ENCODE measurements at regions not wholly inside any gene's neighbourhood (a gene's known extent, or its start where the extent isn't known, plus 50 kb on each side); places are given as distances from the start of the nearest gene placed in this dataset.
"Not testable (repeated sequence)": the region's sequence is repeated elsewhere in the genome, so short reads cannot be mapped to it uniquely, and the experiment has no call there.

DNA sequence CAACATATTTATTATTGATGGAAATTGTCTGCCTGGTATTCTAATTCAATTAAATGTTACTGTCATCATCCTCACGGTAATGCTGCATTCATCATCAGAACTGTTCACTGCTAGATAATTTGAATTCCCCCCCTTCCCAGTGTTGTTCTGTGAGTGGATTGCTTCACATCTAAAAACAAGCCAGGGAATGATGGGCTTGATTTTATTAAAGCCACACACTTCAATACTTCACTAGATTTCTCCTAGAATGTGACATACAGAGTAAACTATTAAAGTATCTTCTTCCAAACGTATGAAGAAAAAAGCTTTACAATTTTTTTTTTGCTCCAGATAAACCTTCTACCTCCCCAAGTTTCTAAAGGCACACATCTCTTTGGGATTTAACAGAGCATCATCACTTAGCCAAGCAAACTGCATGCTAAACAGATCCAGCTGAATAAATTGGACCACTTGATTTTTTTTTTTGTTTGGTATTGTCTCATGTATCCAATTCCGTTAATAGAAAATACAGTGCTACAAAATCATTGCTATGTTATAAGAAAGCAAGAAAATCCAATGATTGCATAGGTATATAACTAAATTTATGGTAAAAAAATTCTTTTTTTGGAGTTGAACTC is 692.4 kb downstream of the MTRR start:
- Mint-ChIP-seq H3K36me3 (ENCODE audit: low read depth) (no peaks in the 10 kb centered on the region), H3K4me1 (no peaks in the 10 kb centered on the region), H3K27ac (no peak overlapping the region), H3K4me3 (no peak overlapping the region), H3K27me3 (no peaks in the 10 kb centered on the region), H3K9me3 (no peaks in the 10 kb centered on the region)
- no peak for DNase-seq
- intact Hi-C loops (cut with micrococcal nuclease): no loop called here

DNA sequence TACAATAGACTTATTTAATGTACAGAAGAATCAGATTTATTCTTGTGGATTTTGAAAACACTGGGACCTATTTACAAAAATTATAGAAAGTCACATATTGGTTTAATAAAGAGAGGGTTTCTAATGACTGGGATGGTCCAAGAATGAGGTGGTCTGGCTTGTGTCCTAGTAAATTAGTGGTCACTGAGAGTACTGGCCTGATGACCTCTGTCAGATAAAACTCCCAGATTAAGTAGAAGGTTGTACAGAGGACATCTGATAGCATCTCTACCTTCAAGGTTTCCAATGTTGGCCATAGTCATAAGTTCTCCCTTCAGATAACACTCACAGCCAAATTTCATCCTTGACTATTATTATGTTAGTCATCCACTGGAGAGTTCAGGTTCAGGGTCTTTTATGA is 692.9 kb downstream of the MTRR start:
- intact Hi-C loops (cut with micrococcal nuclease): no loop called here
- Mint-ChIP-seq H3K9me3 (no peaks in the 10 kb centered on the region), H3K36me3 (ENCODE audit: low read depth) (no peaks in the 10 kb centered on the region), H3K27ac (no peak overlapping the region), H3K27me3 (no peaks in the 10 kb centered on the region), H3K4me1 (no peaks in the 10 kb centered on the region), H3K4me3 (no peak overlapping the region)
- no peak for DNase-seq

DNA sequence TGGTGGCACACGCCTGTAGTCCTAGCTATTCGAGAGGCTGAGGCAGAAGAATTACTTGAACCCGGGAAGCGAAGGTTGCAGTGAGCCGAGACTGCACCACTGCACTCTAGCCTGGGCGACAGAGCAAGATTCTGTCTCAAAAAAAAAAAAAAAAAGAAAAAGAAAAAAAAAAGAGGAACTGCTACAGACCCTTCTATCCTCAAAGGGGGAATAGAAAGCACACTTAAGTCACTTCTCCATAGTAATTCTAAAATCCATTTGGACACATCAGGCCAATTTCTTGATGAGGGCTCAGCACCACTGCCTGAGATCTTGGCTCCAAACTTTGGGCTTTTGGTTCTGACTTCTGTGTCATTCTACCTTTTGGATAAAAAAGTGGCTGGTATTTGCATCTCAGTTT is 694.6 kb downstream of the MTRR start:
- H3K36me3 Mint-ChIP-seq (ENCODE audit: low read depth); H3K27me3 Mint-ChIP-seq; H3K4me1 Mint-ChIP-seq; H3K9me3 Mint-ChIP-seq; H3K4me3 Mint-ChIP-seq; DNase-seq; intact Hi-C loops (cut with micrococcal nuclease); H3K27ac Mint-ChIP-seq: not testable (repeated sequence)

DNA sequence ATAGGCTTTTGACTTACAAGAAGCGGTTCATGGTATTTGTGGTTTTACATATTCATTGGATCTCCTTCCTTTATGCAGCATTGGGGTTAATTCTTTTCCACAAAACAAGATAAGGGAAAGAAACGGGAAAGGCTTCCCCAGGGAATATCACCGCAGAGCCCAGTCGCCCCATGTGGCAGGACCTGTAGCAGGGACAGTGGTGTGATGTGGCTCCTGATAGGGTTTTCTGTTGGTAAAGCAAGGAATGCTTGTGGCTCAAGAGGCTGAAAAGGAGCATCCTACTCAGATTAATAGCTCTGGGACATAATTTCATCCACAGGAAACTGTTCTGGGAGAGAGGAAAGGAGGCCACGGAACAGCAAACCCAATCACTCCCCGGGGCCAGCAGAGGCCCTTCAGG is 699.9 kb downstream of the MTRR start:
- Mint-ChIP-seq H3K4me1 (no peaks in the 10 kb centered on the region), H3K36me3 (ENCODE audit: low read depth) (no peaks in the 10 kb centered on the region), H3K27me3 (no peaks in the 10 kb centered on the region), H3K27ac (no peak overlapping the region), H3K9me3 (no peaks in the 10 kb centered on the region), H3K4me3 (no peak overlapping the region)
- no peak for DNase-seq
- intact Hi-C loops (cut with micrococcal nuclease): no loop called here

DNA sequence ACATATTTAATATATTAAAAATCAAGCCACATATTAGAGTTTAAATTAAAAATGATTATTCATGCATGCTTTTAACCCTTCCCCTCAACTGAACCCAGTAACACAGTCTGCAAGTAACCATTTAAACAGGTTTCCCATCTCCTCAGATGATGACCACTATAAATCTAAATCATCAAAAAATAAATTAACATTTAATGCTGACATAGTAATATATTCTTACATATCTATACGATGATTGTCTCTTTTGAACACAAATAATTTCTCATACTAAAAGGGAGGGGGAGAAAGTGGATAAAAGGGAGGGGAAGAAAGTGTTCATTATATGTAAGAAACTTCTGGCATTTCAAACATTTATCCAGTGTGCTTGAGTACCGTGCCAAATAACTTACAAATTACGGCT is 701.6 kb downstream of the MTRR start:
- no peaks in the 10 kb centered on the region for H3K4me1 Mint-ChIP-seq
- no peaks in the 10 kb centered on the region for H3K9me3 Mint-ChIP-seq
- no peaks in the 10 kb centered on the region for H3K36me3 Mint-ChIP-seq (ENCODE audit: low read depth)
- DNase-seq: no peak
- no peak overlapping the region for H3K27ac Mint-ChIP-seq
- no peak overlapping the region for H3K4me3 Mint-ChIP-seq
- H3K27me3 Mint-ChIP-seq: no peaks in the 10 kb centered on the region
- intact Hi-C loops (cut with micrococcal nuclease): no loop called here

DNA sequence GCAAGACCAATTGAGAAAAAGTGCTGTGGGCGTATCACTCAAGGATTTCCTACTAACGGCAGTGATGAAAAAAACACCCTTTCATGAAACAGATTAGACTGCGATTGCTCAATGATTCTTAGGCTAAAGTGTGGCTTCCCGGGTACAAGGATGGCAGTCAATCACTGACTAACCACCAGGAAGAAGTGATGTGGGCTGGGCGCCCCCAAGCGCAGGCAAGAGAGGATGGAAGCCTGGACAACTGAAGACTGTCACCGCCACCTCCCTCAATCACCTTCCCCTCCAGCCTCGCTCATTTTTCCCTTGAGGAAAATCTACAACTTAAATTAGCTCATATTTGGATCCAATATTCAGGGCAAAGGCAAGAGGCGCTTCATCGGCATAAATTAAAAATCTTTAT is 707.2 kb downstream of the MTRR start:
- DNase-seq: no peak
- H3K36me3 Mint-ChIP-seq (ENCODE audit: low read depth): no peaks in the 10 kb centered on the region
- no peak overlapping the region for H3K4me3 Mint-ChIP-seq
- no peaks in the 10 kb centered on the region for H3K4me1 Mint-ChIP-seq
- peaks cover under 1% of the 10 kb centered on the region for H3K9me3 Mint-ChIP-seq
- H3K27ac Mint-ChIP-seq: no peak overlapping the region
- no peaks in the 10 kb centered on the region for H3K27me3 Mint-ChIP-seq
- intact Hi-C loops (cut with micrococcal nuclease): no loop called here

DNA sequence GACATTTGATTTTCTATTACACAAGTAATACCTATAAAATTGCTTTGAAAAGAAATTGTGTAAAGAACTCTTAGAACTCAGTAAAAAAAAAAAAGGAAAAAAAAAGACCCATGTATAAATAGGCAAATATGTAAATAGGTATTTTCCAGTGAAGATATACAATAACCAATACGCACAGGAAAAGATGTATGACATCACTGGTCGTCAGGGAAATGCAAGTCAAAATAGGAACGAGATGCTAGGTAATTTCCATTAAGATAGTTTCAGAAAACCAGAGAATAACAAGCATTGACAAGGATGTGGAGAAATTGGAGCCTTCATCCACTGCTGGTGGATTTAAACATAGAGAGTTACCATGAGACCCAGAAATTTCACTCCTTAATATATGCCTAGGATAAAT is 708.8 kb downstream of the MTRR start:
- no peaks in the 10 kb centered on the region for H3K4me1 Mint-ChIP-seq
- no peaks in the 10 kb centered on the region for H3K36me3 Mint-ChIP-seq (ENCODE audit: low read depth)
- intact Hi-C loops (cut with micrococcal nuclease): no loop called here
- H3K27ac Mint-ChIP-seq: no peak overlapping the region
- H3K9me3 Mint-ChIP-seq: peaks cover 3% of the 10 kb centered on the region
- no peaks in the 10 kb centered on the region for H3K27me3 Mint-ChIP-seq
- H3K4me3 Mint-ChIP-seq: no peak overlapping the region
- DNase-seq: no peak

DNA sequence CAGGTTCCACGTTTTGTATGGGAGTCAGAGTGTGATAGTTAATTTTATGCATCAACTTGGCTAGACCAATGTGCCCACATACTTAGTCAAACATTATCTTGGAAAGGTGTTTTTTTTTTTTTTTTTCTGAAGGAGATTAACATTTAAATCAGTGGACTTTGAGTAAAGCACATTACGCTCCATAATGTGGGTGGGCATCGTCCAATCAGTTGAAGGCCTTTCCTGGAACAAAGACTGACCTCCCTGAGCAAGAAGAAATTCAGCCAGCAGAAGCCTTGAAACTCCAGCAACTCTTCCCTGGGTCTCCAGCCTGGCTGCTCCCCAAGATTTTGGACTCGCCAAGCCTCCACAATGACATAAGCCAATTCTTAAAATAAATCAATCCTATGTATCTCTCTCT is 711.4 kb downstream of the MTRR start:
- H3K27me3 Mint-ChIP-seq: no peaks in the 10 kb centered on the region
- H3K9me3 Mint-ChIP-seq: peaks cover 3% of the 10 kb centered on the region
- intact Hi-C loops (cut with micrococcal nuclease): no loop called here

DNA sequence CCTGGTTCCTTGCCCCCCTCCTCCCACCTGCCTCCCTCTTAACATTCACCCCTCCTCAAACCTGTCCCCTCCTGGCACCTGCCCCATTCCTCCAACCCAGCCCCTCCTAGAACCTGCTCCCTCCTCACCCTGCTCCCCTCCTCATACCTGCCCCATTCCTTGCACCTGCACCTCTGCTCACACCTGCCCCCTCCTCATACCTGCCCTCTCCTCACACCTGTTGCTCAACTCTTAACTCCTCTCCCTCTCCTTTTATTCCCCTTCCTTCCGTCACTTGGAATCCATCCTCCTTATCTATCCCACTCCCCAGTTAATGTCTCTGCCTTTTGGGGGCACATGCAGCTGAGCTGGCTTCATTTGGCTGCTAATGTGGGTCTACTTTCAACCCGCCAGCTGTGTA is 712.1 kb downstream of the MTRR start:
- intact Hi-C loops (cut with micrococcal nuclease): no loop called here
- Mint-ChIP-seq H3K4me1 (no peaks in the 10 kb centered on the region), H3K9me3 (peaks cover 3% of the 10 kb centered on the region), H3K27me3 (no peaks in the 10 kb centered on the region), H3K36me3 (ENCODE audit: low read depth) (no peaks in the 10 kb centered on the region), H3K4me3 (no peak overlapping the region), H3K27ac (no peak overlapping the region)
- no peak for DNase-seq

More for the DNA sequence above, 711.4 kb downstream of the MTRR start:
- H3K4me3 Mint-ChIP-seq: no peak overlapping the region
- H3K36me3 Mint-ChIP-seq (ENCODE audit: low read depth): no peaks in the 10 kb centered on the region
- no peaks in the 10 kb centered on the region for H3K4me1 Mint-ChIP-seq
- H3K27ac Mint-ChIP-seq: no peak overlapping the region
- DNase-seq: peak; percentile 12

DNA sequence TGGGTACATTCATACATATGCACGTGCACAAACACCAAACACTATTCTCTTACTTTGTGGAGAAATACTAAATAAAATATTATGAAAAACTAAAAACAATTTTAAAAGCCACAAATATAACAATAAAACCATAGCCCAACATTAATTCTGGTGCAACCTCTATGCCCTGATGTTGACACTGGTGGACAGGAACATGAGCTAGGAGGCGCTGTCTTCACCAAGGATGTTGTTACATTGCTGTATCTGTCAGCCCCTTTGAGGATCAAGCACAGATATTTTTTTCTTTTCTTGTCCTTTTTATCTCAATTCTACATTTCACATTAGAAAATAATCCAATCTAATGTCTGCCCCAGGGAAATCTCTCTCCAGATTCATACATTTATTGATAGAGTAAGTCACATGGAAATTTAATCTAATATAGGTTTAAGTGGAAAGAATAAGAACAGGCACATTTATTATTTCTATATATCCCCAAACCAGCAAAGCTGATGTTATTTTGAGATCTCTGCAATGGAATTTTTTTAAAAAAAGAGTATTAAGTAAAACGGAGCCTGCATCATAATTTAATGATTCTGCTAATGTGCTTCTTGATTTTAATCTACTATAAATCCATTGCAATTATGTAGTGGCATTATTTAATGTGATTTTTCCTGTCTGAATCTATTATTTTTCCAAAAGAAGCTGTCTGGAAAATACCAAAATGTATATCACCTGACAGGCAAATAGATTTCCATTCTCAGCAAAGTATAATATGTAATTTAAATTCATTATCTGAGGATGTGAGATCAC is 716.5 kb downstream of the MTRR start:
- Mint-ChIP-seq H3K4me1 (no peaks in the 10 kb centered on the region), H3K27ac (no peak overlapping the region), H3K9me3 (peaks cover 3% of the 10 kb centered on the region), H3K4me3 (no peak overlapping the region), H3K36me3 (ENCODE audit: low read depth) (no peaks in the 10 kb centered on the region), H3K27me3 (no peaks in the 10 kb centered on the region)
- DNase-seq: no peak
- intact Hi-C loops (cut with micrococcal nuclease): no loop called here

DNA sequence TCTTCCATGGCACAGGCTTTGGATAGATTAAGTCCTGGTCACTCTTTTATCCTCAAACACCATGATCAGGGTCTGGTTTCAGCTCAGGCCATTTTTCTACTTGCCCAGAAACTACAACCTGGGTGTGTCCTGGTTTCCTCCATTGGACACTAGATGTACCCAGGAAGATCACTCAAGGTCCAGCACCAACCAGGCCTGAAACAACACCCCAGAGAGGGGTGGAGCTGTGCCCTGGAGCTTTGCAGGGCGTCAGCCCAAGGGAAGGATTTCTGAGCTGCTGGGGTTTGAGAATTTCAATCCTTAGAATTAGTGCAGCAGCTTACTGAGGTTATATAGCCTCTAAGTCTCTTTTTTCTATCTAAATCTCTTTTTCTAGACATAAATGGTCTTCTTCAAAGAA is 722.0 kb downstream of the MTRR start:
- Mint-ChIP-seq H3K27ac (no peak overlapping the region), H3K4me3 (no peak overlapping the region), H3K36me3 (ENCODE audit: low read depth) (no peaks in the 10 kb centered on the region), H3K9me3 (no peaks in the 10 kb centered on the region), H3K4me1 (no peaks in the 10 kb centered on the region), H3K27me3 (no peaks in the 10 kb centered on the region)
- intact Hi-C loops (cut with micrococcal nuclease): no loop called here
- no peak for DNase-seq

DNA sequence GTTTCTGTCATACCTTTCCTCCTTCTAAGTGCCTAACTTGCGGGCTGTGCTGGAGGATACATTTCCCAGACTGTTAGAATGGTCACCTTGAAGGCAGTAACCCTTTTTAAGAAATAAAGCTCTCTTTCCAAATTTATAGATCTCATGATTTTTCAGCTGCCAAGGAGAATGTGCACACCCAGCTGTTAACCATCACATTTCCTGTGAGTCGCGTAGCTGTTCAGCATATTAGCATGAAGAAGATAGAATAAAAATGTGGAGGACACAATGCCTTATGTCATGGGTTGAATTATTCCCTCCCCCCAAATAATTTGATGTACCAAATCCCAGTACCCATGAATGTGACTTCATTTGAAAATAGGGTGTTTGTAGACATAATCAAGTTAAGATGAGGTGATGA is 729.4 kb downstream of the MTRR start:
- DNase-seq: no peak
- Mint-ChIP-seq H3K4me3 (no peak overlapping the region), H3K27me3 (no peaks in the 10 kb centered on the region), H3K9me3 (no peaks in the 10 kb centered on the region), H3K36me3 (ENCODE audit: low read depth) (no peaks in the 10 kb centered on the region), H3K27ac (no peak overlapping the region), H3K4me1 (no peaks in the 10 kb centered on the region)
- intact Hi-C loops (cut with micrococcal nuclease): no loop called here

DNA sequence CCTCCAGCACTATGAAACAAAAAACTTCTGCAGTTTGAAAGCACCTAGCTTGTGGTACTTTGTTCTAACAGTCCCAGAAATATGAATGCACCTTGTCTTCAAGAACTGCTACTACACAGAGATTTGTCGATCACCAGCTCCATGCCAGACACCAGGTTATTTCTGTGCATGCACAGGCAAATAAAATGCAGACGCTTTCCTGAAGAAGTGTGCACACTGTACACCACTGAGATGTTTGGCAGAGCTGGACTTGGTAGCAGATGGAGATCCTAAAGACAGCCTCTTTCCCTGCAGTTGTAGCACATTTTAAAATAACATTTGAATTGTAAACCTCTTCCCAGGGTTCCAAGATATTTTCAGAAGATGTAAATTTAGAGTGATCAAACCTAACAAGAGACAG is 730.0 kb downstream of the MTRR start:
- intact Hi-C loops (cut with micrococcal nuclease): no loop called here
- Mint-ChIP-seq H3K9me3 (no peaks in the 10 kb centered on the region), H3K27me3 (no peaks in the 10 kb centered on the region), H3K27ac (no peak overlapping the region), H3K4me1 (no peaks in the 10 kb centered on the region), H3K4me3 (no peak overlapping the region), H3K36me3 (ENCODE audit: low read depth) (no peaks in the 10 kb centered on the region)
- DNase-seq: no peak

DNA sequence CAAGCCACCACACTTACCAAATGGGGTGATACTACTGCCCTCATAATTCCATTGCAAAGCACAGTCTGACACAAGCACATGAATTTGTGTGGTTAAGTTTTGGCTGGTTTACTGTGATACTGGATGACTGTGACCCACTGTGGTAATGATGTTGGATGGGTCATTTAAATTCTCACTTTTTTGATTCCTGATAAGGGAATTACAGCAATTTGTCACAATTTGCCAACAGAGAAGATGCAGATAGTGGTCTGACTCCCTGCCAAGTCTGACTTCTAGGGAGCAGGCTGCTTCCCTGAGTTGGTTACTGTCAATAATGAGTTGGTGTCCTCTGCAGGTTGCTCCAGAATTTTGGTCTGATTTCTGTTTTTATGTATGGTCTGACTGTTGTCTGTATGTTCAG is 731.9 kb downstream of the MTRR start:
- Mint-ChIP-seq H3K27ac (no peak overlapping the region), H3K9me3 (no peaks in the 10 kb centered on the region), H3K4me3 (no peak overlapping the region), H3K4me1 (no peaks in the 10 kb centered on the region), H3K27me3 (no peaks in the 10 kb centered on the region), H3K36me3 (ENCODE audit: low read depth) (no peaks in the 10 kb centered on the region)
- DNase-seq: no peak
- intact Hi-C loops (cut with micrococcal nuclease): no loop called here

DNA sequence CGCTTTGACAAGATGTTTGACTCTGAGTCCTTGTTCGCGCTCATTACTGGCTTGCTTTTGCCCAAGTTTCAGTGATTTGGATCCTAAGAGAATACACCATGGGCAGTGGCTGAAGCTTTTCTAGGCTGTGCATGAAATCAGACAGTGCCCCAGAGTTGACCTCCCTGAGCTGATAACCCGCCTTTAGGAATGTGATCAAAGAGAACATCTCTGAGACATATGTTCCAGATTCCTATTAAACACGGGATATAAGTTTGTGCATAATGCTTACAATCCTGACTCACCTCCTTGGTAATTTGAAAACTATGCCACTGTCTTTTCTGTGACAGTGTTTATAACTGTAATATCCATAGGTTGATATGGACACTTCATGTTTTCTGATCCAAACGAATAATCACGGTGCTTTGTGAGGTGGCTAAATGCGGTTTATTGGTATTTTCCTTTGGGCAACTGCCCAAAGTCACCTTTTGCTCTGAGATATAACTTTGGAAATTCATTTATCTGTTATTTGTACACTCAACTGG is 732.9 kb downstream of the MTRR start:
- H3K4me3 Mint-ChIP-seq: no peak overlapping the region
- no peaks in the 10 kb centered on the region for H3K36me3 Mint-ChIP-seq (ENCODE audit: low read depth)
- no peaks in the 10 kb centered on the region for H3K4me1 Mint-ChIP-seq
- intact Hi-C loops (cut with micrococcal nuclease): no loop called here
- DNase-seq: no peak
- H3K9me3 Mint-ChIP-seq: no peaks in the 10 kb centered on the region
- H3K27ac Mint-ChIP-seq: no peak overlapping the region
- H3K27me3 Mint-ChIP-seq: no peaks in the 10 kb centered on the region
